Peyer's patch (tissue), 4 donors: ENCODE measurements at regions not wholly inside any gene's neighbourhood (a gene's known extent, or its start where the extent isn't known, plus 50 kb on each side); places are given as distances from the start of the nearest gene placed in this dataset.
"Not testable (repeated sequence)": the region's sequence is repeated elsewhere in the genome, so short reads cannot be mapped to it uniquely, and the experiment has no call there.

ENCODE experiments used
- DNase-seq, 3 donors: peaks; one replicate each; pipeline ENCODE4 v3.0.0-alpha.2; 2017 to 2019
- H3K27ac ChIP-seq, 4 donors: fragments of 200-600 bp; sonication (generic); one replicate each; pipeline ENCODE4 v1.5.1; 2016 to 2019
- H3K27me3 ChIP-seq, 2 donors: fragments of 200-600 bp; sonication (generic); one replicate each; pipeline ENCODE4 v1.5.1; 2019
- H3K36me3 ChIP-seq, 3 donors: fragments of 200-600 bp; sonication (generic); one replicate each; pipeline ENCODE4 v1.5.1; 2016 to 2019
- H3K4me1 ChIP-seq, 4 donors: fragments of 200-600 bp; sonication (generic); one replicate each; pipeline ENCODE4 v1.5.1; 2016 to 2019
- H3K4me3 ChIP-seq, 4 donors: fragments of 200-600 bp; sonication (generic); 1 replicate in 3 of 4; 2 replicates in 1 of 4; pipeline ENCODE4 v1.5.1; 2016 to 2019; ENCODE audit warnings: mild to moderate bottlenecking in 1 of 4
- H3K9me3 ChIP-seq, 4 donors: fragments of 200-600 bp; sonication (generic); one replicate each; pipeline ENCODE4 v1.5.1; 2016 to 2019; ENCODE audit warnings: mild to moderate bottlenecking in 1 of 4
- POLR2A ChIP-seq, 2 donors: fragments of 450-650 bp; IDR thresholded peaks; one replicate each; pipeline ENCODE4 v1.5.1; 2017; ENCODE audit warnings: antibody characterized with exemption in 2 of 2, mild to moderate bottlenecking in 2 of 2, moderate library complexity in 2 of 2
- TF ChIP-seq, protein P1 (sequence below), 6 experiments: fragments of 450-650 bp in 4 of 6; fragments of 200-600 bp in 2 of 6; sonication (generic) in 1 of 6; IDR thresholded peaks; one replicate each; pipeline ENCODE4 v1.5.1; 2017 to 2019; ENCODE audit warnings: antibody characterized with exemption in 6 of 6, mild to moderate bottlenecking in 3 of 6, moderate library complexity in 1 of 6

GRCh38 chr4:71870456-71870855 lies 86.6 kb upstream of the GC start:
- Histone ChIP-seq H3K4me3 (no peak overlapping the region), H3K27ac (no peak overlapping the region), H3K36me3 (no peaks in the 10 kb centered on the region), H3K9me3 (no peaks in the 10 kb centered on the region), H3K4me1 (no peaks in the 10 kb centered on the region), H3K27me3 (no peaks in the 10 kb centered on the region)
- DNase-seq = no peak
- TF ChIP-seq POLR2A (IDR thresholded peaks at IDR 0.05) = no peak
- TF ChIP-seq, protein P1, sequence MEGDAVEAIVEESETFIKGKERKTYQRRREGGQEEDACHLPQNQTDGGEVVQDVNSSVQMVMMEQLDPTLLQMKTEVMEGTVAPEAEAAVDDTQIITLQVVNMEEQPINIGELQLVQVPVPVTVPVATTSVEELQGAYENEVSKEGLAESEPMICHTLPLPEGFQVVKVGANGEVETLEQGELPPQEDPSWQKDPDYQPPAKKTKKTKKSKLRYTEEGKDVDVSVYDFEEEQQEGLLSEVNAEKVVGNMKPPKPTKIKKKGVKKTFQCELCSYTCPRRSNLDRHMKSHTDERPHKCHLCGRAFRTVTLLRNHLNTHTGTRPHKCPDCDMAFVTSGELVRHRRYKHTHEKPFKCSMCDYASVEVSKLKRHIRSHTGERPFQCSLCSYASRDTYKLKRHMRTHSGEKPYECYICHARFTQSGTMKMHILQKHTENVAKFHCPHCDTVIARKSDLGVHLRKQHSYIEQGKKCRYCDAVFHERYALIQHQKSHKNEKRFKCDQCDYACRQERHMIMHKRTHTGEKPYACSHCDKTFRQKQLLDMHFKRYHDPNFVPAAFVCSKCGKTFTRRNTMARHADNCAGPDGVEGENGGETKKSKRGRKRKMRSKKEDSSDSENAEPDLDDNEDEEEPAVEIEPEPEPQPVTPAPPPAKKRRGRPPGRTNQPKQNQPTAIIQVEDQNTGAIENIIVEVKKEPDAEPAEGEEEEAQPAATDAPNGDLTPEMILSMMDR (IDR thresholded peaks at IDR 0.05) = no peak

- H3K4me1 ChIP-seq = no peaks in the 10 kb centered on the region
- no peaks in the 10 kb centered on the region for H3K27me3 ChIP-seq
- H3K36me3 ChIP-seq = no peaks in the 10 kb centered on the region
- no peaks in the 10 kb centered on the region for H3K9me3 ChIP-seq
- TF ChIP-seq POLR2A (IDR thresholded peaks at IDR 0.05) = no peak
- TF ChIP-seq, protein P1 (IDR thresholded peaks at IDR 0.05) = no peak
- DNase-seq = no peak
- no peak overlapping the region for H3K4me3 ChIP-seq
- H3K27ac ChIP-seq = no peak overlapping the region
Measured at GRCh38 chr4:71872221-71872620, 88.3 kb upstream of the GC start.

GRCh38 chr4:71872767-71873415 lies 89.0 kb upstream of the GC start:
- no peak for DNase-seq
- no peak overlapping the region for H3K4me3 ChIP-seq
- no peaks in the 10 kb centered on the region for H3K36me3 ChIP-seq
- H3K27me3 ChIP-seq = no peaks in the 10 kb centered on the region
- H3K9me3 ChIP-seq = no peaks in the 10 kb centered on the region
- no peak overlapping the region for H3K27ac ChIP-seq
- H3K4me1 ChIP-seq = no peaks in the 10 kb centered on the region
- TF ChIP-seq POLR2A (IDR thresholded peaks at IDR 0.05) = no peak
- TF ChIP-seq, protein P1 (IDR thresholded peaks at IDR 0.05) = no peak

- no peaks in the 10 kb centered on the region for H3K36me3 ChIP-seq
- DNase-seq = no peak
- H3K27me3 ChIP-seq = no peaks in the 10 kb centered on the region
Measured at GRCh38 chr4:71878376-71878775, 94.5 kb upstream of the GC start.

GRCh38 chr4:71882113-71882841 lies 98.4 kb upstream of the GC start:
- Histone ChIP-seq H3K9me3 (no peaks in the 10 kb centered on the region), H3K27me3 (no peaks in the 10 kb centered on the region), H3K4me3 (no peak overlapping the region), H3K27ac (no peak overlapping the region), H3K4me1 (no peaks in the 10 kb centered on the region), H3K36me3 (no peaks in the 10 kb centered on the region)
- no peak for TF ChIP-seq POLR2A (IDR thresholded peaks at IDR 0.05)
- TF ChIP-seq, protein P1 (IDR thresholded peaks at IDR 0.05) = no peak
- DNase-seq = no peak

More at GRCh38 chr4:71878376-71878775, 94.5 kb upstream of the GC start:
- Histone ChIP-seq H3K27ac (no peak overlapping the region), H3K4me3 (no peak overlapping the region), H3K9me3 (no peaks in the 10 kb centered on the region), H3K4me1 (no peaks in the 10 kb centered on the region)
- TF ChIP-seq, protein P1 (IDR thresholded peaks at IDR 0.05) = no peak
- no peak for TF ChIP-seq POLR2A (IDR thresholded peaks at IDR 0.05)

DNA sequence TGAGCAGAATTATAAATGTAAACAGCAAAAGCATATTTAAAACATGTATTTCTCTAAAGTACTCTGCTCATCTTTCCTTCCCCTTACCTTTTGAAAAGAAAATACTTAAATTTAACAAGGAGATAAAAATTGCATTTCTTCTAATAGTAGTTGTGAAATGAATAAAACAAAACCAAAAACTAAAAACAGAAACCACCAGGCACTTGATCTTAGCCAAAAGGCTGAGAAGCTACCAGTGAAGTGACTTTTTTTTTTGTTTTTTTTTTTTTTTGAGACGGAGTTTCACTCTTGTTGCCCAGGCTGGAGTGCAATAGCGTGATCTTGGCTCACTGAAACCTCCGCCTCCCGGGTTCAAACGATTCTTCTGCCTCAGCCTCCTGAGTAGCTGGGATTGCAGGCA lies 116.5 kb upstream of the GC start:
- H3K4me3 ChIP-seq, DNase-seq, H3K27ac ChIP-seq, H3K27me3 ChIP-seq, H3K36me3 ChIP-seq, H3K4me1 ChIP-seq, H3K9me3 ChIP-seq: not testable (repeated sequence)

- DNase-seq, H3K27me3 ChIP-seq, H3K4me1 ChIP-seq, H3K9me3 ChIP-seq, H3K4me3 ChIP-seq, H3K36me3 ChIP-seq, H3K27ac ChIP-seq: not testable (repeated sequence)
Measured at GRCh38 chr4:71905594-71905993, 121.7 kb upstream of the GC start.
